SK-N-SH treated with all-trans-retinoic acid at 6 μM for 48 hours (cell line): ENCODE measurements at regions not wholly inside any gene's neighbourhood (a gene's known extent, or its start where the extent isn't known, plus 50 kb on each side); places are given as distances from the start of the nearest gene placed in this dataset.

Source experiments
- ATAC-seq: fragments of 200-7000 bp; cut with Tn5 transposase; 3 replicates; pipeline ENCODE4 v1.9.1; 2020; ENCODE audit warnings: mild to moderate bottlenecking, moderate library complexity
- ARNTL ChIP-seq: fragments of 450-650 bp; formaldehyde crosslinking; IDR thresholded peaks from 2 replicates; pipeline ENCODE4 v1.5.0; 2020; ENCODE audit warnings: low read depth, mild to moderate bottlenecking, moderate library complexity, borderline replicate concordance
- CSDC2 ChIP-seq: fragments of 250-450 bp; sonication (Bioruptor Pico); IDR thresholded peaks from 2 replicates; pipeline ENCODE4 v1.5.0; 2020; ENCODE audit warnings: mild to moderate bottlenecking, moderate library complexity
- CSRNP3 ChIP-seq: fragments of 250-450 bp; sonication (Bioruptor Pico); IDR thresholded peaks from 2 replicates; pipeline ENCODE4 v1.5.1; 2021; ENCODE audit warnings: mild to moderate bottlenecking, moderate library complexity
- ESRRG ChIP-seq: fragments of 250-450 bp; sonication (Bioruptor Pico); IDR thresholded peaks from 2 replicates; pipeline ENCODE4 v1.6.1; 2021; ENCODE audit warnings: mild to moderate bottlenecking
- GLIS3 ChIP-seq: fragments of 250-450 bp; sonication (Bioruptor Pico); IDR thresholded peaks from 2 replicates; pipeline ENCODE4 v1.5.0; 2020; ENCODE audit warnings: mild to moderate bottlenecking, moderate library complexity
- ISL1 ChIP-seq: fragments of 250-450 bp; sonication (Bioruptor Pico); IDR thresholded peaks from 2 replicates; pipeline ENCODE4 v2.1.2; 2022; ENCODE audit warnings: mild to moderate bottlenecking, moderate library complexity
- OSR1 ChIP-seq: fragments of 250-450 bp; sonication (Bioruptor Pico); IDR thresholded peaks from 2 replicates; pipeline ENCODE4 v1.8.0; 2022; ENCODE audit warnings: moderate library complexity, mild to moderate bottlenecking, inconsistent platforms
- PATZ1 ChIP-seq: fragments of 250-450 bp; sonication (Bioruptor Pico); IDR thresholded peaks from 2 replicates; pipeline ENCODE4 v1.8.0; 2020; ENCODE audit warnings: mild to moderate bottlenecking, moderate library complexity, borderline replicate concordance
- SNAI2 ChIP-seq: fragments of 250-450 bp; sonication (Bioruptor Pico); IDR thresholded peaks from 2 replicates; pipeline ENCODE4 v1.5.0; 2020; ENCODE audit warnings: mild to moderate bottlenecking, moderate library complexity
- TCF4 ChIP-seq: fragments of 250-450 bp; sonication (Bioruptor Pico); IDR thresholded peaks from 2 replicates; pipeline ENCODE4 v1.8.0; 2021; ENCODE audit warnings: mild to moderate bottlenecking, moderate library complexity, borderline replicate concordance
- TOX ChIP-seq: fragments of 250-450 bp; sonication (Bioruptor Pico); IDR thresholded peaks from 2 replicates; pipeline ENCODE4 v1.8.0; 2021; ENCODE audit warnings: mild to moderate bottlenecking, moderate library complexity, borderline replicate concordance
- TSHZ2 ChIP-seq: fragments of 250-450 bp; sonication (Bioruptor Pico); IDR thresholded peaks from 2 replicates; pipeline ENCODE4 v1.5.0; 2020; ENCODE audit warnings: mild to moderate bottlenecking, moderate library complexity
- ZC3H10 ChIP-seq: fragments of 250-450 bp; sonication (Bioruptor Pico); IDR thresholded peaks from 2 replicates; pipeline ENCODE4 v1.5.1; 2021; ENCODE audit warnings: mild to moderate bottlenecking, moderate library complexity
- ZFP3 ChIP-seq: fragments of 250-450 bp; sonication (Bioruptor Pico); IDR thresholded peaks from 2 replicates; pipeline ENCODE4 v1.5.0; 2020; ENCODE audit warnings: mild to moderate bottlenecking, moderate library complexity
- ZFP30 ChIP-seq: fragments of 450-650 bp; formaldehyde crosslinking; IDR thresholded peaks from 2 replicates; pipeline ENCODE4 v1.5.0; 2022; ENCODE audit warnings: mild to moderate bottlenecking, moderate library complexity
- ZNF565 ChIP-seq: fragments of 450-650 bp; formaldehyde crosslinking; conservative IDR thresholded peaks from 2 replicates; pipeline ENCODE4 v1.5.0; 2020; ENCODE audit warnings: low read depth, mild to moderate bottlenecking, moderate library complexity
- ZNF70 ChIP-seq: fragments of 450-650 bp; formaldehyde crosslinking; IDR thresholded peaks from 2 replicates; pipeline ENCODE4 v1.5.0; 2020; ENCODE audit warnings: mild to moderate bottlenecking, moderate library complexity
- ZNF8 ChIP-seq: fragments of 450-650 bp; formaldehyde crosslinking; IDR thresholded peaks from 2 replicates; pipeline ENCODE4 v1.5.0; 2020; ENCODE audit warnings: mild to moderate bottlenecking, moderate library complexity
- TF ChIP-seq, protein P1 (sequence below): fragments of 250-450 bp; sonication (Bioruptor Pico); IDR thresholded peaks from 2 replicates; pipeline ENCODE4 v1.8.0; 2021; ENCODE audit warnings: low read depth, mild to moderate bottlenecking, moderate library complexity, borderline replicate concordance

DNA sequence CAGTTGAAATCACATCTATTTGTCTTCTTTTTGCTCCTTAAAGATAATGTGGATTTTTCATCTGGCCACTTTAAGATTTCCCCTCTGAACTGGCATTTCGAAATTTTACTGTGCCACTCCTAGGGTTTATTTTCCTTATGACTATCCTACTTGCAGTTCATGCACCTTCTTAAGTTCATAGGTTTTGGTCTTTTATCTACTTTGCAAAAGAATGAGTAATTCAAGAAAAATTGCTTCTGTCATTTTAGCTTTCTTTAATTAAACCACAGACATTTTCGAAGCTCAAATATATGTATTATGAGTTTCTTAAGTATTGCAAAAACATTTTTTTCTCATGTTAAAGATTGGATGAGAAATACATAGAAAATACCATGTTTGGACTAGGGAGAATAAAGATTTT lies 1244.8 kb upstream of the TMPRSS15 start (continued):
- TF ChIP-seq ESRRG (CRISPR knock-in tag) (no peak), ZFP30 (CRISPR knock-in tag) (no peak)

- no peak for TF ChIP-seq ZNF8 (CRISPR knock-in tag)
- no peak for ATAC-seq
Measured at GRCh38 chr21:19683492-19683891, 1279.9 kb upstream of the TMPRSS15 start.

- no peak for ATAC-seq
- TF ChIP-seq CSDC2 (CRISPR knock-in tag) (no peak), TCF4 (CRISPR knock-in tag) (no peak), TOX (CRISPR knock-in tag) (no peak), ZFP30 (CRISPR knock-in tag) (no peak), GLIS3 (CRISPR knock-in tag) (no peak)
Measured at GRCh38 chr21:19684328-19684727, 1280.7 kb upstream of the TMPRSS15 start.

DNA sequence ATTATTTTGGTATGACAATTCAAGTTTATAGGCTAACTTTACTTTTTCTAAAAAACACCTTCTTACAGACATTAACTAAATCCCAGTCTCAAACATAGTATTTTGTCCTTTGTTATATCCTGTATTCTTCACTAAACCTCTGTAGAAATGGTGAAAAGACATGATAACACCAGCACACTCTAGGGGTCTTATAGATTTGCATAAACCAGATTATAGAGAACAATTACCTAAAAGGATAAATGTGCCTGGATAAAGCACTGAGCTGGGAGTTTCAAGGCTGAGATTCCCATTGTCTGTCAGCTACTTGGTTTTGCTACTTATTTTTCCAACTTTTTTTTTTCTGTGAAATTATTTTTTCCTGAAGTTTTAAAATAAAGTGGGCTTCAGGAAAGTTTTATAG lies 1288.6 kb upstream of the TMPRSS15 start:
- TF ChIP-seq, protein P1, sequence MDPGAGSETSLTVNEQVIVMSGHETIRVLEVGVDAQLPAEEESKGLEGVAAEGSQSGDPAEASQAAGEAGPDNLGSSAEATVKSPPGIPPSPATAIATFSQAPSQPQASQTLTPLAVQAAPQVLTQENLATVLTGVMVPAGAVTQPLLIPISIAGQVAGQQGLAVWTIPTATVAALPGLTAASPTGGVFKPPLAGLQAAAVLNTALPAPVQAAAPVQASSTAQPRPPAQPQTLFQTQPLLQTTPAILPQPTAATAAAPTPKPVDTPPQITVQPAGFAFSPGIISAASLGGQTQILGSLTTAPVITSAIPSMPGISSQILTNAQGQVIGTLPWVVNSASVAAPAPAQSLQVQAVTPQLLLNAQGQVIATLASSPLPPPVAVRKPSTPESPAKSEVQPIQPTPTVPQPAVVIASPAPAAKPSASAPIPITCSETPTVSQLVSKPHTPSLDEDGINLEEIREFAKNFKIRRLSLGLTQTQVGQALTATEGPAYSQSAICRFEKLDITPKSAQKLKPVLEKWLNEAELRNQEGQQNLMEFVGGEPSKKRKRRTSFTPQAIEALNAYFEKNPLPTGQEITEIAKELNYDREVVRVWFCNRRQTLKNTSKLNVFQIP (CRISPR knock-in tag) = no peak
- no peak for TF ChIP-seq TOX (CRISPR knock-in tag)
- TF ChIP-seq ZNF70 (CRISPR knock-in tag) = no peak
- no peak for TF ChIP-seq ESRRG (CRISPR knock-in tag)
- TF ChIP-seq PATZ1 = no peak
- TF ChIP-seq OSR1 (CRISPR knock-in tag) = no peak
- TF ChIP-seq ZNF565 (CRISPR knock-in tag) = no peak
- no peak for TF ChIP-seq SNAI2 (CRISPR knock-in tag)
- no peak for TF ChIP-seq ZNF8 (CRISPR knock-in tag)
- no peak for TF ChIP-seq ZFP3 (CRISPR knock-in tag)
- no peak for TF ChIP-seq ISL1 (CRISPR knock-in tag)
- no peak for TF ChIP-seq ZFP30 (CRISPR knock-in tag)
- no peak for TF ChIP-seq GLIS3 (CRISPR knock-in tag)
- no peak for TF ChIP-seq CSDC2 (CRISPR knock-in tag)
- no peak for TF ChIP-seq ZC3H10
- TF ChIP-seq CSRNP3 (CRISPR knock-in tag) = no peak
- TF ChIP-seq ARNTL (CRISPR knock-in tag) = no peak

DNA sequence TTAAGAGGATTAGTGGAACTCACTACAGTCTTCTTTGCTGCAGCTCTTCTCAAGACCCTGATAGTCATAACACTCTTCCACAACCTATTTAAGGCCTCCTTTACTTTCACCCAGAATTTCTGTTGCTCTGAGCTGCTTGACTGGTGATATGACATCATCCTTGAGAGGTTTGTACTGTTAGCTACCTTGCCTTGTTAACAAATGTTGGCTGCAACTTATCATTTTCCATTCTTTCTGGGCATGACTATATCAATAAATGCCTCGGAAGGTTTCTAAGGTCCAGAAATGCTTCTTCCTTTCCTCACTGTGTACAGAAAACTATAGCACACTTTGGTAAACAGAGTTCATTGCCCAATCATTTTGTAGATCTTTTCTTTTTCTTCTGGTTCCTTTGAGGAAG lies 1292.2 kb upstream of the TMPRSS15 start:
- TF ChIP-seq ESRRG (CRISPR knock-in tag) = no peak
- no peak for TF ChIP-seq CSDC2 (CRISPR knock-in tag)
- TF ChIP-seq ZFP30 (CRISPR knock-in tag) = no peak
- TF ChIP-seq TSHZ2 (CRISPR knock-in tag) = no peak
- no peak for TF ChIP-seq ZC3H10
- no peak for ATAC-seq

More for the DNA sequence above, 1288.6 kb upstream of the TMPRSS15 start:
- no peak for ATAC-seq
